AG09319 (cell line): ENCODE measurements at regions not wholly inside any gene's neighbourhood (a gene's known extent, or its start where the extent isn't known, plus 50 kb on each side); places are given as distances from the start of the nearest gene placed in this dataset.

Experiments
- DNase-seq: peaks from one replicate; pipeline ENCODE4 v3.0.0-alpha.2; 2010; ENCODE audit warnings: low read depth; ENCODE audit errors: extremely low read depth
- CTCF ChIP-seq: IDR thresholded peaks from 2 replicates; pipeline ENCODE4 v1.5.1; 2011; ENCODE audit warnings: low read depth, mild to moderate bottlenecking, inconsistent platforms, low read length, moderate library complexity

- no peak for DNase-seq
- no peak for TF ChIP-seq CTCF
These were observed 112.8 kb upstream of the H2AZ1 start for GRCh38 chr4:100062921-100063320.

GRCh38 chr4:100061835-100062234 lies 111.8 kb upstream of the H2AZ1 start:
- no peak for TF ChIP-seq CTCF

GRCh38 chr4:100060765-100061416 lies 110.8 kb upstream of the H2AZ1 start:
- no peak for TF ChIP-seq CTCF
- no peak for DNase-seq

More at GRCh38 chr4:100061835-100062234, 111.8 kb upstream of the H2AZ1 start:
- no peak for DNase-seq

DNA sequence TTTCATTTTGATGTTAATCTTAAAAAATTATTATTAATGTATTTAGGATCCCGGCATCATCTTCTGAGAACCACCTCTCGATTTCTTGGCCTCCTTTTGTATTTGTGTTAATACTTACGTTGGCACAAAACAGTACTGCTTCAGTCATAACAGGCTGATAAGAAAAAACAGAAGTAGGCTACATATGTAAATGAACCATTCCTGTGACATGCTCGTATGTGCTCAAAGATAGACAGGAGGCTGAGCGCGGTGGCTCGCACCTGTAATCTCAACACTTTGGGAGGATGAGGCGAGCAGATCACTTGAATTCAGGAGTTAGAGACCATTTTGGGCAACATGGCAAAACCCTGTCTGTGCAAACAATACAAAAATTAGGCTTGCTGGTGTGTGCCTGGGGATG lies 109.4 kb upstream of the H2AZ1 start:
- no peak for DNase-seq

DNA sequence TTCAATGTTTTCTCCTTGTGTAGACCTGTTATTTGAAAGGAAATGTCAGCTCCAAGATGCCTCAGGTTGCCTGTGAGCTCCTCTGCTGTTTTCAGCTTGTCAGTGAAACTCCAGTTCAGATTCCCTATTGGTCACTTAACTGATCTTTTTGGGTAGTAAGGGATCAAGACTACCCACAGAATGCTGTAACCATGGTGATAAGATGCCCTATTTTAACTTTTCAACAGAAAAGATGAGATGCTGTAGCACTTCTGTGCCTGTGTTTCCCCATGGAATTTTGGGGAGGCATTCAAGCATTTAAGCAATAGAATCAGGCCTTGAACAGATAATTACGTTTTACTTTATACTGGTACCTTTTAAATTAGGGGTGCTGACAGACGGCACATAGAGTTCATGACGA lies 106.6 kb upstream of the H2AZ1 start:
- TF ChIP-seq CTCF = no peak
- DNase-seq = no peak

More for the DNA sequence above, 109.4 kb upstream of the H2AZ1 start:
- no peak for TF ChIP-seq CTCF

DNA sequence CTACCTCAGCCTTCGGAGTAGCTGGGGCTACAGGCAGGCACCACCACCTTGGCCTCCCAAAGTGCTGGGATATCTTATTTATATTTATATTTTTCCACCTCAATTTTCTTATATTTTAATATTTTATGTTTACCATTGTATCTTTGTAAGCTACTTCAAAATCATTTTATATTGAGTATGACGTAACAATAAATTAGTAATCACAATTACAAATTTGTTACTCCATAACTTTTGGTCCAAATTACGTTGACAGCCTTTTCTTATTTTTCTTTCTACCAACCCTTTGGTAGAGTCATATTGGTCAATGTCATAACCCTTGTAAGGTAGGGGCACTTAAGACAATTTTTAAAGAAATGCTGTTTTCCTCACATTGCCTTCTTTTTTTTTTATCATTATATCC lies 104.0 kb upstream of the H2AZ1 start:
- DNase-seq = no peak
- TF ChIP-seq CTCF = no peak

- no peak for TF ChIP-seq CTCF
- no peak for DNase-seq
These were observed 99.8 kb upstream of the H2AZ1 start for GRCh38 chr4:100049872-100050271.
